Spleen (tissue), 11 donors: ENCODE measurements at regions not wholly inside any gene's neighbourhood (a gene's known extent, or its start where the extent isn't known, plus 50 kb on each side); places are given as distances from the start of the nearest gene placed in this dataset.

Source experiments
- DNase-seq: peaks from one replicate; pipeline ENCODE4 v3.0.0-alpha.2; 2020
- H3K27ac ChIP-seq, 8 donors: fragments of 200-600 bp; sonication (generic) in 7 of 8; 1 replicate in 4 of 8; 2 replicates in 4 of 8; pipeline versions ENCODE4 v1.5.0 to v1.8.0; 2016 to 2021; ENCODE audit warnings: inconsistent platforms in 4 of 8, mild to moderate bottlenecking in 4 of 8, moderate library complexity in 1 of 8
- H3K27me3 ChIP-seq, 7 donors: fragments of 200-600 bp; sonication (generic) in 6 of 7; replicated peaks in 1 of 7; 1 replicate in 4 of 7; 2 replicates in 3 of 7; pipeline versions ENCODE4 v1.5.0 to v1.8.0; 2016 to 2021; ENCODE audit warnings: inconsistent platforms in 3 of 7, mild to moderate bottlenecking in 1 of 7
- H3K36me3 ChIP-seq, 6 donors: fragments of 200-600 bp; sonication (generic) in 5 of 6; 1 replicate in 4 of 6; 2 replicates in 2 of 6; pipeline versions ENCODE4 v1.5.0 to v1.8.0; 2016 to 2021; ENCODE audit warnings: inconsistent platforms in 2 of 6
- H3K4me1 ChIP-seq, 6 donors: fragments of 200-600 bp; sonication (generic) in 5 of 6; 1 replicate in 3 of 6; 2 replicates in 3 of 6; pipeline versions ENCODE4 v1.5.0 to v1.8.0; 2016 to 2021; ENCODE audit warnings: inconsistent platforms in 3 of 6
- H3K4me3 ChIP-seq, 8 donors: fragments of 200-600 bp; sonication (generic) in 7 of 8; 1 replicate in 4 of 8; 2 replicates in 4 of 8; pipeline versions ENCODE4 v1.5.0 to v1.8.0; 2016 to 2021; ENCODE audit warnings: inconsistent platforms in 4 of 8, mild to moderate bottlenecking in 4 of 8, moderate library complexity in 2 of 8
- H3K9me3 ChIP-seq, 8 donors: fragments of 200-600 bp; sonication (generic) in 7 of 8; 1 replicate in 4 of 8; 2 replicates in 4 of 8; pipeline versions ENCODE4 v1.5.0 to v1.8.0; 2016 to 2021; ENCODE audit warnings: inconsistent platforms in 4 of 8
- POLR2A ChIP-seq, 3 donors: fragments of 450-650 bp; IDR thresholded peaks; one replicate each; pipeline ENCODE4 v1.5.1; 2017; ENCODE audit warnings: antibody characterized with exemption in 3 of 3, mild to moderate bottlenecking in 1 of 3
- POLR2AphosphoS5 ChIP-seq, 3 donors: sonication (generic); formaldehyde crosslinking; IDR thresholded peaks; one replicate each; pipeline ENCODE4 v1.5.1; 2017; ENCODE audit warnings: antibody characterized with exemption in 3 of 3
- WGBS, 5 donors: extraction: QIAGEN DNeasy Blood & Tissue Kit in 3 of 5; methylation state at CpG; one replicate each; pipeline versions ENCODE4 v1.1.5 to v1.1.7; 2013 to 2018; 5-methylcytosine and 5-hydroxymethylcytosine counted together
- intact Hi-C: fragments of 100-400 bp; cut with DNase I; formaldehyde crosslinking; loops from one replicate; pipeline ENCODE4 v1.15.0; 2023; ENCODE audit warnings: low total_unique reads
- TF ChIP-seq, protein P1 (sequence below), 11 experiments: fragments of 200-600 bp in 7 of 11; fragments of 450-650 bp in 4 of 11; sonication (generic) in 4 of 11; IDR thresholded peaks in 8 of 11; conservative IDR thresholded peaks in 3 of 11; 1 replicate in 7 of 11; 2 replicates in 4 of 11; pipeline versions ENCODE4 v1.4.0 to v1.8.0; 2016 to 2021; ENCODE audit warnings: antibody characterized with exemption in 11 of 11, inconsistent platforms in 4 of 11, mild to moderate bottlenecking in 1 of 11
- donor health status: healthy with polysubstance abuse.
- donor health status: DM: no; HTN: no; CAD: no; lungs with moderate emphysema.
- donor health status: DM: no; HTN: no; CAD: no.
- donor health status: Bipolar disorder and iron deficiency.
- donor health status: healthy.
- donor health status: DM: no; HTN: no; CAD: no.
- donor health status: DM: yes; HTN: yes; CAD: no.

DNA sequence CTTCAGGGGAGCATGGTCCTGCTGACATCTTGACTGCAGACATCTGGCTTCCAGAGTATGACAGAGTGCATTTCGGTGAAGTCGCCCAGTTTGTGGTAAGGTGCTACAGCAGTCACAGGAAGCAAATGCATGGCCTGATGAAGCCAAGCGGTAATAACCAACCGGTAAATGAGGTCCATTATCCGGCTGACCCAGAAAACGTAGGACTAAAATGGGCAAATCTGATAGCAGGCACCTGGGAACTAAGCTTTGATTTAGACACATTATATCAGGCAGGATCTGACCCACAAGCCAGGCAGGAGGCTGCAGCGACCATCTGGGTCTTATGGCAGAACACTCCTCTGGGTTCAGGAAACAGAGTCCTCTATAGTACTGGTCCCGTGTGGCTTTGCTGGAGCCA lies 454.6 kb downstream of the GADD45G start:
- Histone ChIP-seq H3K4me3 (no peak overlapping the region), H3K9me3 (peaks cover 0 to 4% (median 0%) of the 10 kb centered on the region in 8 donors), H3K27ac (no peak overlapping the region), H3K36me3 (no peaks in the 10 kb centered on the region), H3K4me1 (no peaks in the 10 kb centered on the region), H3K27me3 (peaks cover 0 to 5% (median 0%) of the 10 kb centered on the region in 7 donors)
- no peak for DNase-seq
- TF ChIP-seq POLR2AphosphoS5 (IDR thresholded peaks at IDR 0.05) (no peak), POLR2A (IDR thresholded peaks at IDR 0.05) (no peak)
- TF ChIP-seq, protein P1, sequence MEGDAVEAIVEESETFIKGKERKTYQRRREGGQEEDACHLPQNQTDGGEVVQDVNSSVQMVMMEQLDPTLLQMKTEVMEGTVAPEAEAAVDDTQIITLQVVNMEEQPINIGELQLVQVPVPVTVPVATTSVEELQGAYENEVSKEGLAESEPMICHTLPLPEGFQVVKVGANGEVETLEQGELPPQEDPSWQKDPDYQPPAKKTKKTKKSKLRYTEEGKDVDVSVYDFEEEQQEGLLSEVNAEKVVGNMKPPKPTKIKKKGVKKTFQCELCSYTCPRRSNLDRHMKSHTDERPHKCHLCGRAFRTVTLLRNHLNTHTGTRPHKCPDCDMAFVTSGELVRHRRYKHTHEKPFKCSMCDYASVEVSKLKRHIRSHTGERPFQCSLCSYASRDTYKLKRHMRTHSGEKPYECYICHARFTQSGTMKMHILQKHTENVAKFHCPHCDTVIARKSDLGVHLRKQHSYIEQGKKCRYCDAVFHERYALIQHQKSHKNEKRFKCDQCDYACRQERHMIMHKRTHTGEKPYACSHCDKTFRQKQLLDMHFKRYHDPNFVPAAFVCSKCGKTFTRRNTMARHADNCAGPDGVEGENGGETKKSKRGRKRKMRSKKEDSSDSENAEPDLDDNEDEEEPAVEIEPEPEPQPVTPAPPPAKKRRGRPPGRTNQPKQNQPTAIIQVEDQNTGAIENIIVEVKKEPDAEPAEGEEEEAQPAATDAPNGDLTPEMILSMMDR (IDR thresholded peaks at IDR 0.05 in 8 of 11, conservative IDR thresholded peaks at IDR 0.05 in 3 of 11): no peak
- intact Hi-C loops: no loop called here
- 89 to 95% (median 92%) methylated on average over 8 of the region's 8 CpGs for WGBS, 5 donors

GRCh38 chr9:90060256-90060655 lies 455.4 kb downstream of the GADD45G start:
- intact Hi-C loops: no loop called here
- no peak overlapping the region for H3K4me3 ChIP-seq
- H3K4me1 ChIP-seq: no peaks in the 10 kb centered on the region
- no peak overlapping the region for H3K27ac ChIP-seq
- no peaks in the 10 kb centered on the region for H3K36me3 ChIP-seq
- peaks cover 0 to 4% (median 0%) of the 10 kb centered on the region in 8 donors for H3K9me3 ChIP-seq
- TF ChIP-seq, protein P1 (IDR thresholded peaks at IDR 0.05 in 8 of 11, conservative IDR thresholded peaks at IDR 0.05 in 3 of 11): no peak
- TF ChIP-seq POLR2A (IDR thresholded peaks at IDR 0.05) (no peak), POLR2AphosphoS5 (IDR thresholded peaks at IDR 0.05) (no peak)
- WGBS, 5 donors: 85 to 88% (median 88%) methylated on average over 8 of the region's 8 CpGs
- H3K27me3 ChIP-seq: no peaks in the 10 kb centered on the region
- DNase-seq: no peak

DNA sequence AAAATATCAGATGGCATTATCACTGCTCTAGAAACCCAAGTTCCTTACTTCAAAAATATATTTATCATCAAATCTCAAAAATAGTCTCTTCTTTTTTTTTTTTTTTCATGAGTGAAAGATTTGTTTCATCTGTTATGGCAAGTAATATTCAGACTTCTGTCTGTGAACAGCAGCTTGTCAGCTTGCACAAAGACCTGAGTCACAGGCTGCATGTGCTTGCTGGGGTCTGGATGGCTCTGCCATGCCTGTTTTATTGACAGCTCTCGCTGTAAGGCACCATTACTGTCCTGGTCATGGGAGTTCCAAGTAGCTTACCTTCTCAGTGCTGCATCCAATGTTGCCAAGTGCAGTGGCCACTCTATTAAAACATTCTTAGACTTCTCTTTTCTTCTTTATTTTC lies 456.4 kb downstream of the GADD45G start:
- TF ChIP-seq POLR2A (IDR thresholded peaks at IDR 0.05): no peak
- TF ChIP-seq, protein P1 (IDR thresholded peaks at IDR 0.05 in 8 of 11, conservative IDR thresholded peaks at IDR 0.05 in 3 of 11): no peak
- TF ChIP-seq POLR2AphosphoS5 (IDR thresholded peaks at IDR 0.05): no peak
- intact Hi-C loops: no loop called here
- Histone ChIP-seq H3K4me3 (no peak overlapping the region), H3K27me3 (no peaks in the 10 kb centered on the region), H3K36me3 (no peaks in the 10 kb centered on the region), H3K9me3 (no peaks in the 10 kb centered on the region), H3K27ac (no peak overlapping the region), H3K4me1 (no peaks in the 10 kb centered on the region)
- WGBS, 5 donors: 68 to 97% (median 89%) methylated on average over 1 of the region's 1 CpG
- DNase-seq: no peak

- DNase-seq: no peak
- Histone ChIP-seq H3K4me3 (no peak overlapping the region), H3K27me3 (no peaks in the 10 kb centered on the region), H3K27ac (no peak overlapping the region), H3K9me3 (no peaks in the 10 kb centered on the region), H3K36me3 (no peaks in the 10 kb centered on the region), H3K4me1 (no peaks in the 10 kb centered on the region)
- intact Hi-C loops: no loop called here
- 54 to 93% (median 67%) methylated on average over 1 of the region's 1 CpG for WGBS, 5 donors
- TF ChIP-seq POLR2AphosphoS5 (IDR thresholded peaks at IDR 0.05) (no peak), POLR2A (IDR thresholded peaks at IDR 0.05) (no peak)
- TF ChIP-seq, protein P1 (IDR thresholded peaks at IDR 0.05 in 8 of 11, conservative IDR thresholded peaks at IDR 0.05 in 3 of 11): no peak
Observed at GRCh38 chr9:90062982-90063381, 458.2 kb downstream of the GADD45G start.
